CD14-positive monocyte (primary cell): ENCODE measurements at regions not wholly inside any gene's neighbourhood (a gene's known extent, or its start where the extent isn't known, plus 50 kb on each side); places are given as distances from the start of the nearest gene placed in this dataset.

Source experiments
- DNase-seq, 3 donors: peaks; one replicate each; pipeline ENCODE4 v3.0.0-alpha.2; 2011 to 2022
- H2AFZ ChIP-seq: 2 replicates; pipeline ENCODE4 v1.6.0; 2012; ENCODE audit warnings: mild to moderate bottlenecking, low read depth, low read length, inconsistent platforms; ENCODE audit not compliant: insufficient read depth, poor library complexity, severe bottlenecking
- H3K27ac ChIP-seq, 2 donors: 1 replicate in 1 of 2; 2 replicates in 1 of 2; pipeline ENCODE4 v1.5.1; 2012 to 2013; ENCODE audit warnings: low read length in 2 of 2, control low read depth in 1 of 2, inconsistent platforms in 1 of 2, low read depth in 1 of 2, mild to moderate bottlenecking in 1 of 2
- H3K27me3 ChIP-seq, 2 donors: one replicate each; pipeline versions ENCODE4 v1.6.0 to v1.6.1; 2011 to 2013; ENCODE audit warnings: low read length in 2 of 2; ENCODE audit not compliant: control insufficient read depth in 2 of 2, insufficient read depth in 2 of 2
- H3K36me3 ChIP-seq, 2 donors: replicated peaks in 1 of 2; 1 replicate in 1 of 2; 2 replicates in 1 of 2; pipeline versions ENCODE4 v1.5.1 to v1.6.1; 2012 to 2013; ENCODE audit warnings: low read length in 2 of 2, control low read depth in 1 of 2, inconsistent platforms in 1 of 2, mild to moderate bottlenecking in 1 of 2; ENCODE audit not compliant: insufficient read depth in 2 of 2, control insufficient read depth in 1 of 2
- H3K4me1 ChIP-seq, 2 donors: 1 replicate in 1 of 2; 2 replicates in 1 of 2; pipeline versions ENCODE4 v1.5.1 to v1.6.1; 2012 to 2013; ENCODE audit warnings: low read length in 2 of 2, control low read depth in 1 of 2, inconsistent platforms in 1 of 2, mild to moderate bottlenecking in 1 of 2, moderate library complexity in 1 of 2; ENCODE audit not compliant: insufficient read depth in 2 of 2, control insufficient read depth in 1 of 2
- H3K4me2 ChIP-seq: replicated peaks from 2 replicates; pipeline ENCODE3; 2012; ENCODE audit warnings: low read length, moderate library complexity, mild to moderate bottlenecking; ENCODE audit not compliant: poor library complexity, severe bottlenecking; ENCODE audit errors: extremely low read depth
- H3K4me3 ChIP-seq, 3 experiments: fragments of 200-600 bp in 1 of 3; sonication (generic) in 1 of 3; replicated peaks in 1 of 3; 1 replicate in 2 of 3; 2 replicates in 1 of 3; pipeline ENCODE4 v1.5.1; 2011 to 2013; ENCODE audit warnings: low read length in 3 of 3, mild to moderate bottlenecking in 3 of 3, control low read depth in 2 of 3, low read depth in 2 of 3, inconsistent platforms in 1 of 3, moderate library complexity in 1 of 3
- H3K79me2 ChIP-seq: 2 replicates; pipeline ENCODE4 v1.6.0; 2012; ENCODE audit warnings: mild to moderate bottlenecking, control low read depth, inconsistent platforms, low read length, moderate library complexity; ENCODE audit not compliant: insufficient read depth
- H3K9ac ChIP-seq: 2 replicates; pipeline ENCODE4 v1.6.0; 2017; ENCODE audit warnings: low read length, mild to moderate bottlenecking; ENCODE audit not compliant: insufficient read depth, poor library complexity, severe bottlenecking
- H3K9me3 ChIP-seq, 2 donors: replicated peaks in 1 of 2; 1 replicate in 1 of 2; 2 replicates in 1 of 2; pipeline versions ENCODE4 v1.5.1 to v1.6.1; 2012 to 2013; ENCODE audit warnings: low read length in 2 of 2, control low read depth in 1 of 2; ENCODE audit not compliant: control insufficient read depth in 1 of 2, insufficient read depth in 1 of 2
- H4K20me1 ChIP-seq: 2 replicates; pipeline ENCODE4 v1.6.0; 2012; ENCODE audit warnings: mild to moderate bottlenecking, low read length, control low read depth, moderate library complexity; ENCODE audit not compliant: insufficient read depth
- H3K27ac Mint-ChIP-seq, 7 donors: one replicate each; pipeline ENCODE4 v1.8.0; 2020; ENCODE audit warnings: mild to moderate bottlenecking in 7 of 7, mixed read lengths in 7 of 7, moderate library complexity in 6 of 7, inconsistent platforms in 2 of 7
- H3K27me3 Mint-ChIP-seq, 3 donors: one replicate each; pipeline ENCODE4 v1.8.0; 2021 to 2022; ENCODE audit warnings: low read depth in 3 of 3, mild to moderate bottlenecking in 3 of 3, mixed read lengths in 3 of 3, moderate library complexity in 3 of 3, inconsistent platforms in 1 of 3
- H3K36me3 Mint-ChIP-seq, 2 donors: one replicate each; pipeline ENCODE4 v1.8.0; 2020; ENCODE audit warnings: mixed read lengths in 2 of 2, inconsistent platforms in 1 of 2, mild to moderate bottlenecking in 1 of 2
- H3K4me1 Mint-ChIP-seq: one replicate; pipeline ENCODE4 v1.8.0; 2020; ENCODE audit warnings: mild to moderate bottlenecking, mixed read lengths
- H3K4me3 Mint-ChIP-seq, 2 donors: one replicate each; pipeline ENCODE4 v1.8.0; 2020; ENCODE audit warnings: mild to moderate bottlenecking in 2 of 2, mixed read lengths in 2 of 2, moderate library complexity in 1 of 2
- H3K9me3 Mint-ChIP-seq, 7 donors: one replicate each; pipeline ENCODE4 v1.8.0; 2020 to 2022; ENCODE audit warnings: mixed read lengths in 7 of 7, mild to moderate bottlenecking in 6 of 7, moderate library complexity in 6 of 7, inconsistent platforms in 2 of 7
- CTCF ChIP-seq: fragments of 200-600 bp; IDR thresholded peaks from one replicate; pipeline ENCODE4 v1.8.0; 2022; ENCODE audit warnings: antibody characterized with exemption, mild to moderate bottlenecking
- WGBS: methylation state at CpG from one replicate; pipeline ENCODE4 v1.1.5; 2013; ENCODE audit warnings: missing lambda C conversion rate; ENCODE audit not compliant: insufficient coverage; 5-methylcytosine and 5-hydroxymethylcytosine counted together
- intact Hi-C, 2 donors: fragments of 100-400 bp; cut with micrococcal nuclease; formaldehyde crosslinking; loops; one replicate each; pipeline versions ENCODE4 v1.15.0 to v1.15.1; 2023

GRCh38 chr9:90970608-90971007 is 169.0 kb downstream of the SYK start:
- Histone ChIP-seq H3K4me2 (no peak overlapping the region), H3K27ac (no peak overlapping the region), H3K36me3 (no peaks in the 10 kb centered on the region), H3K9ac (no peak overlapping the region), H4K20me1 (no peaks in the 10 kb centered on the region), H3K27me3 (no peaks in the 10 kb centered on the region), H3K79me2 (no peaks in the 10 kb centered on the region), H3K9me3 (no peaks in the 10 kb centered on the region), H3K4me1 (no peaks in the 10 kb centered on the region), H2AFZ (no peak overlapping the region), H3K4me3 (no peak overlapping the region)
- Mint-ChIP-seq H3K9me3 (no peaks in the 10 kb centered on the region), H3K27me3 (peaks cover 0 to 6% (median 2%) of the 10 kb centered on the region in 3 donors), H3K27ac (no peak overlapping the region), H3K36me3 (no peaks in the 10 kb centered on the region), H3K4me3 (no peak overlapping the region), H3K4me1 (no peaks in the 10 kb centered on the region)
- intact Hi-C loops, result no loop called here
- WGBS, result 85% methylated on average over 5 of the region's 9 CpGs
- DNase-seq, result no peak
- no peak for TF ChIP-seq CTCF

GRCh38 chr9:90972057-90972456 is 170.4 kb downstream of the SYK start:
- H3K9me3 ChIP-seq, result no peaks in the 10 kb centered on the region
- 87% methylated on average over 5 of the region's 6 CpGs for WGBS
- H3K27ac ChIP-seq, result no peak overlapping the region
- H3K36me3 ChIP-seq, result no peaks in the 10 kb centered on the region
- no peak overlapping the region for H2AFZ ChIP-seq
- no peaks in the 10 kb centered on the region for H3K4me1 ChIP-seq
- no peaks in the 10 kb centered on the region for H3K9me3 Mint-ChIP-seq
- no peak for DNase-seq
- no peak overlapping the region for H3K4me3 ChIP-seq
- no peak overlapping the region for H3K4me3 Mint-ChIP-seq
- intact Hi-C loops, result no loop called here
- H3K79me2 ChIP-seq, result no peaks in the 10 kb centered on the region
- H3K27me3 ChIP-seq, result no peaks in the 10 kb centered on the region
- TF ChIP-seq CTCF, result no peak
- no peaks in the 10 kb centered on the region for H3K4me1 Mint-ChIP-seq
- H3K4me2 ChIP-seq, result no peak overlapping the region
- H3K36me3 Mint-ChIP-seq, result no peaks in the 10 kb centered on the region
- no peak overlapping the region for H3K27ac Mint-ChIP-seq
- no peak overlapping the region for H3K9ac ChIP-seq
- H4K20me1 ChIP-seq, result no peaks in the 10 kb centered on the region
- peaks cover 0 to 6% (median 2%) of the 10 kb centered on the region in 3 donors for H3K27me3 Mint-ChIP-seq
